GM21576 (cell line): ENCODE measurements at regions not wholly inside any gene's neighbourhood (a gene's known extent, or its start where the extent isn't known, plus 50 kb on each side); places are given as distances from the start of the nearest gene placed in this dataset.
"Not testable (repeated sequence)": the region's sequence is repeated elsewhere in the genome, so short reads cannot be mapped to it uniquely, and the experiment has no call there.

Experiments
- ATAC-seq: cut with Tn5 transposase; IDR thresholded peaks from one replicate; pipeline ENCODE4 v1.9.1; 2021; ENCODE audit warnings: mild to moderate bottlenecking, moderate library complexity; ENCODE audit not compliant: unreplicated experiment

- no peak for ATAC-seq
These were observed 410.3 kb upstream of the LMO3 start for GRCh38 chr12:17016116-17016864.

- no peak for ATAC-seq
These were observed 409.5 kb upstream of the LMO3 start for GRCh38 chr12:17015501-17015900.

GRCh38 chr12:17007442-17008040, 401.6 kb upstream of the LMO3 start:
- ATAC-seq: not testable (repeated sequence)

GRCh38 chr12:16998538-16998937, 392.6 kb upstream of the LMO3 start:
- ATAC-seq: not testable (repeated sequence)

GRCh38 chr12:16984484-16984883, 378.5 kb upstream of the LMO3 start:
- ATAC-seq: no peak

GRCh38 chr12:16972923-16973770, 367.2 kb upstream of the LMO3 start:
- no peak for ATAC-seq

GRCh38 chr12:16962889-16963288, 356.9 kb upstream of the LMO3 start:
- no peak for ATAC-seq

- ATAC-seq: no peak
These were observed 349.2 kb upstream of the LMO3 start for GRCh38 chr12:16955083-16955657.

GRCh38 chr12:16949871-16950667, 344.1 kb upstream of the LMO3 start:
- no peak for ATAC-seq

GRCh38 chr12:16949371-16949770, 343.4 kb upstream of the LMO3 start:
- ATAC-seq: no peak

- ATAC-seq: no peak
These were observed 340.7 kb upstream of the LMO3 start for GRCh38 chr12:16946704-16947103.

- ATAC-seq: peak; percentile 98
These were observed 333.9 kb upstream of the LMO3 start for GRCh38 chr12:16939871-16940306.

GRCh38 chr12:16927259-16927658, 321.3 kb upstream of the LMO3 start:
- no peak for ATAC-seq

- no peak for ATAC-seq
These were observed 314.5 kb upstream of the LMO3 start for GRCh38 chr12:16920451-16920850.

GRCh38 chr12:16919551-16919950, 313.6 kb upstream of the LMO3 start:
- ATAC-seq: no peak

- no peak for ATAC-seq
These were observed 308.9 kb upstream of the LMO3 start for GRCh38 chr12:16914853-16915252.

- no peak for ATAC-seq
These were observed 308.0 kb upstream of the LMO3 start for GRCh38 chr12:16913832-16914490.

GRCh38 chr12:16901946-16902345, 296.0 kb upstream of the LMO3 start:
- ATAC-seq: no peak

- ATAC-seq: no peak
These were observed 287.5 kb upstream of the LMO3 start for GRCh38 chr12:16893426-16893825.

GRCh38 chr12:16891673-16892072, 285.7 kb upstream of the LMO3 start:
- no peak for ATAC-seq
